CD8-positive, alpha-beta memory T cell (primary cell): ENCODE measurements at regions not wholly inside any gene's neighbourhood (a gene's known extent, or its start where the extent isn't known, plus 50 kb on each side); places are given as distances from the start of the nearest gene placed in this dataset.
A peak's percentile ranks its signal among the peaks of the same experiment; 100 is the strongest.
"Not testable (repeated sequence)": the region's sequence is repeated elsewhere in the genome, so short reads cannot be mapped to it uniquely, and the experiment has no call there.

Experiments used
- CTCF ChIA-PET: fragments of 350-600 bp; sonication (Branson Sonifier 250); formaldehyde crosslinking; loops from one replicate; lab custom pipeline; 2021; ENCODE audit warnings: antibody characterized with exemption; lab: Charles Lee
- POLR2A ChIA-PET: fragments of 350-600 bp; sonication (Branson Sonifier 250); formaldehyde crosslinking; loops from one replicate; lab custom pipeline; 2021; ENCODE audit warnings: antibody characterized with exemption; lab: Charles Lee
- DNase-seq, 5 donors: peaks; one replicate each; pipeline versions ENCODE4 v3.0.0 to v3.0.0-alpha.2; 2020 to 2022; ENCODE audit warnings: mixed read lengths in 1 of 5
- H3K27ac ChIP-seq: one replicate; pipeline ENCODE4 v1.7.0; 2013; ENCODE audit warnings: low read depth, mild to moderate bottlenecking, low read length, moderate library complexity
- H3K27me3 ChIP-seq: 2 replicates; pipeline ENCODE4 v1.7.0; 2013; ENCODE audit warnings: low read length, mild to moderate bottlenecking; ENCODE audit not compliant: insufficient read depth, poor library complexity, severe bottlenecking
- H3K36me3 ChIP-seq: 2 replicates; pipeline ENCODE4 v1.7.0; 2013; ENCODE audit warnings: mild to moderate bottlenecking, low read length, moderate library complexity; ENCODE audit not compliant: insufficient read depth
- H3K4me1 ChIP-seq: 2 replicates; pipeline ENCODE4 v1.7.0; 2013; ENCODE audit warnings: mild to moderate bottlenecking, low read length, moderate library complexity; ENCODE audit not compliant: insufficient read depth
- H3K4me3 ChIP-seq: 2 replicates; pipeline ENCODE4 v1.7.0; 2013; ENCODE audit warnings: mild to moderate bottlenecking, low read length
- H3K9me3 ChIP-seq: 2 replicates; pipeline ENCODE4 v1.7.0; 2013; ENCODE audit warnings: mild to moderate bottlenecking, low read length
- H3K27ac Mint-ChIP-seq, 8 donors: one replicate each; pipeline ENCODE4 v1.8.0; 2020 to 2021; ENCODE audit warnings: mixed read lengths in 8 of 8, mild to moderate bottlenecking in 6 of 8, inconsistent platforms in 3 of 8, moderate library complexity in 3 of 8
- H3K27me3 Mint-ChIP-seq, 2 donors: one replicate each; pipeline ENCODE4 v1.8.0; 2020 to 2021; ENCODE audit warnings: mixed read lengths in 2 of 2, mild to moderate bottlenecking in 1 of 2, moderate library complexity in 1 of 2
- H3K36me3 Mint-ChIP-seq, 3 donors: one replicate each; pipeline ENCODE4 v1.8.0; 2020 to 2021; ENCODE audit warnings: mixed read lengths in 3 of 3, inconsistent platforms in 1 of 3, mild to moderate bottlenecking in 1 of 3
- H3K4me1 Mint-ChIP-seq, 3 donors: one replicate each; pipeline ENCODE4 v1.8.0; 2020 to 2021; ENCODE audit warnings: mixed read lengths in 3 of 3, inconsistent platforms in 1 of 3, mild to moderate bottlenecking in 1 of 3
- H3K4me3 Mint-ChIP-seq, 7 donors: one replicate each; pipeline ENCODE4 v1.8.0; 2020 to 2021; ENCODE audit warnings: mixed read lengths in 7 of 7, mild to moderate bottlenecking in 6 of 7, moderate library complexity in 4 of 7, inconsistent platforms in 2 of 7
- H3K9me3 Mint-ChIP-seq, 5 donors: one replicate each; pipeline ENCODE4 v1.8.0; 2020 to 2022; ENCODE audit warnings: mixed read lengths in 5 of 5, mild to moderate bottlenecking in 3 of 5, moderate library complexity in 2 of 5, inconsistent platforms in 1 of 5

GRCh38 chr6:168842632-168843212 lies 401.7 kb downstream of the SMOC2 start:
- H3K36me3 ChIP-seq, H3K36me3 Mint-ChIP-seq, H3K9me3 ChIP-seq, POLR2A ChIA-PET, H3K27ac ChIP-seq, H3K4me3 Mint-ChIP-seq, H3K4me1 ChIP-seq, H3K4me3 ChIP-seq, H3K27me3 ChIP-seq, CTCF ChIA-PET, H3K4me1 Mint-ChIP-seq, DNase-seq: not testable (repeated sequence)
- Mint-ChIP-seq H3K27me3 (peaks cover 3 to 12% of the 10 kb centered on the region in 2 donors), H3K9me3 (peaks cover 0 to 11% (median 0%) of the 10 kb centered on the region in 5 donors), H3K27ac (peak overlapping the region in 1 of 8 donors; percentile 42)

DNA sequence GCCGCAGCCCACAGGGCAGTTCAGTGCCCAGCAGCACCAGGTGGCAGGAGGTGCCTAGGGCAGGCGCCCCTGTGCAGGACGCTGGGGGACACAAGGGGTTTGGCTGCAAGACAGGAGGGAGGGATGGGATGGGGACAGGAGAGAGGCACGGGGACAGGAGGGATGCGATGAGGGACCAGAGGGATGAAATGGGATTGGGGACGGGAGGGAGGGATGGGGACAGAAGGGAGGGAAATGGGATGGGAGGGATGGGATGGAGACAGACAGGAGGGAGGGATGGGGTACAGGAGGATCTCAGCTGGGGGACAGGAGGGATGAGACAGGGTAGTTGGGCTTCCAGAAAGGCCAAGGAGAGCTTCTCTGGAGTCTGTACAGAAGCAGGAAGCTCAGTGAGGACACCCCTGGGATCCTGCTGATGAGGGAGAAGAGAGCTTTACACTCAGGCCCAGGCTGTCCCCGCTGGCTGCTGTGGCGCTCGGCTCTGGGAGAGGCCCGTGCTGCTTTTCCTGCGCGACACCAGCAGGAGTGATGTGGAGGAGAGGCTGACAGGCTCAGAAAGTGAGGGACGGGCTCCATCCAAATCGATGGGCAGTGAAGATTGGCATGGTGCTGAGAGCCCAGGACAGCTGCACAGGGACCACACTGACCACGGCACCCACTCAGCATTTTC lies 400.8 kb downstream of the SMOC2 start:
- H3K27me3 ChIP-seq: no peaks in the 10 kb centered on the region
- H3K9me3 ChIP-seq: no peaks in the 10 kb centered on the region
- H3K27me3 Mint-ChIP-seq: peaks cover 6 to 17% of the 10 kb centered on the region in 2 donors
- POLR2A ChIA-PET: no interaction called here
- H3K27ac ChIP-seq: no peak overlapping the region
- H3K4me3 Mint-ChIP-seq: no peak overlapping the region
- H3K36me3 ChIP-seq: no peaks in the 10 kb centered on the region
- H3K36me3 Mint-ChIP-seq: no peaks in the 10 kb centered on the region
- H3K4me1 ChIP-seq: no peaks in the 10 kb centered on the region
- no peak overlapping the region for H3K4me3 ChIP-seq
- H3K4me1 Mint-ChIP-seq: no peaks in the 10 kb centered on the region
- no peak overlapping the region for H3K27ac Mint-ChIP-seq
- CTCF ChIA-PET: no interaction called here
- no peak for DNase-seq
- peaks cover 0 to 11% (median 0%) of the 10 kb centered on the region in 5 donors for H3K9me3 Mint-ChIP-seq

DNA sequence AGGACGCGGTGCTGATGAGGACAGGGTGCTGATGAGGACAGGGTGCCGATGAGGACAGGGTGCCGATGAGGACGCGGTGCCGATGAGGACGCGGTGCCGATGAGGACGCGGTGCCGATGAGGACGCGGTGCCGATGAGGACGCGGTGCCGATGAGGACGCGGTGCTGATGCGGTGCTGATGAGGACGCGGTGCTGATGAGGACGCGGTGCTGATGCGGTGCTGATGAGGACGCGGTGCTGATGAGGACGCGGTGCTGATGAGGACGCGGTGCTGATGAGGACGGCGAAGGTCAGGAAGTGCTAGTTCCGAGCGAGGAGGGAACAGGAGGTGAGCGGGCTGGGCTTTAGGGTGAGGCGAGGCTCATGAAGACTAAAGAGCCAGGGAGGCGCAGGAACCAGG lies 399.9 kb downstream of the SMOC2 start:
- H3K36me3 ChIP-seq, CTCF ChIA-PET, H3K4me3 ChIP-seq, H3K4me1 Mint-ChIP-seq, H3K27ac ChIP-seq, H3K4me3 Mint-ChIP-seq, H3K9me3 ChIP-seq, POLR2A ChIA-PET, H3K27me3 ChIP-seq, H3K27ac Mint-ChIP-seq, H3K4me1 ChIP-seq, H3K36me3 Mint-ChIP-seq: not testable (repeated sequence)
- Mint-ChIP-seq H3K9me3 (peaks cover 0 to 11% (median 0%) of the 10 kb centered on the region in 5 donors), H3K27me3 (peaks cover 6 to 23% of the 10 kb centered on the region in 2 donors)
- DNase-seq: peak in 1 of 5 donors; percentile 72

DNA sequence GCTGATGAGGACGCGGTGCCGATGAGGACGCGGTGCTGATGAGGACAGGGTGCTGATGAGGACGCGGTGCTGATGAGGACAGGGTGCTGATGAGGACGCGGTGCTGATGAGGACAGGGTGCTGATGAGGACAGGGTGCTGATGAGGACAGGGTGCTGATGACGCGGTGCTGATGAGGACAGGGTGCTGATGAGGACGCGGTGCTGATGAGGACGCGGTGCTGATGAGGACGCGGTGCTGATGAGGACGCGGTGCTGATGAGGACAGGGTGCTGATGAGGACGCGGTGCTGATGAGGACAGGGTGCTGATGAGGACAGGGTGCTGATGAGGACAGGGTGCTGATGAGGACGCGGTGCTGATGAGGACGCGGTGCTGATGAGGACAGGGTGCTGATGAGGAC lies 399.3 kb downstream of the SMOC2 start:
- H3K27ac Mint-ChIP-seq, H3K4me1 ChIP-seq, H3K4me1 Mint-ChIP-seq, H3K36me3 Mint-ChIP-seq, H3K4me3 ChIP-seq, H3K27me3 ChIP-seq, H3K36me3 ChIP-seq, H3K9me3 ChIP-seq, DNase-seq, CTCF ChIA-PET, H3K4me3 Mint-ChIP-seq, POLR2A ChIA-PET, H3K27ac ChIP-seq: not testable (repeated sequence)
- H3K9me3 Mint-ChIP-seq: peaks cover 0 to 11% (median 0%) of the 10 kb centered on the region in 5 donors
- peaks cover 6 to 26% of the 10 kb centered on the region in 2 donors for H3K27me3 Mint-ChIP-seq

GRCh38 chr6:168838037-168838399 lies 397.0 kb downstream of the SMOC2 start:
- Mint-ChIP-seq H3K36me3 (no peaks in the 10 kb centered on the region), H3K9me3 (peaks cover 0 to 11% (median 0%) of the 10 kb centered on the region in 5 donors), H3K27me3 (peaks cover 11 to 34% of the 10 kb centered on the region in 2 donors), H3K4me3 (no peak overlapping the region), H3K27ac (no peak overlapping the region), H3K4me1 (no peaks in the 10 kb centered on the region)
- CTCF ChIA-PET: no interaction called here
- Histone ChIP-seq H3K27me3 (no peaks in the 10 kb centered on the region), H3K9me3 (no peaks in the 10 kb centered on the region), H3K27ac (no peak overlapping the region), H3K4me3 (no peak overlapping the region), H3K4me1 (no peaks in the 10 kb centered on the region), H3K36me3 (no peaks in the 10 kb centered on the region)
- POLR2A ChIA-PET: no interaction called here
- DNase-seq: no peak

- H3K36me3 Mint-ChIP-seq: no peaks in the 10 kb centered on the region
- H3K4me3 ChIP-seq: no peak overlapping the region
- no peaks in the 10 kb centered on the region for H3K9me3 ChIP-seq
- no peak overlapping the region for H3K4me3 Mint-ChIP-seq
- H3K4me1 Mint-ChIP-seq: no peaks in the 10 kb centered on the region
- peaks cover 11 to 34% of the 10 kb centered on the region in 2 donors for H3K27me3 Mint-ChIP-seq
- no peak overlapping the region for H3K27ac ChIP-seq
- H3K27ac Mint-ChIP-seq: no peak overlapping the region
- peaks cover 0 to 11% (median 0%) of the 10 kb centered on the region in 5 donors for H3K9me3 Mint-ChIP-seq
- H3K36me3 ChIP-seq: no peaks in the 10 kb centered on the region
- H3K4me1 ChIP-seq: no peaks in the 10 kb centered on the region
- CTCF ChIA-PET: no interaction called here
- DNase-seq: no peak
- POLR2A ChIA-PET: no interaction called here
- H3K27me3 ChIP-seq: no peaks in the 10 kb centered on the region
Observed at GRCh38 chr6:168837254-168838036, 396.5 kb downstream of the SMOC2 start.

GRCh38 chr6:168835991-168836390 lies 395.0 kb downstream of the SMOC2 start:
- POLR2A ChIA-PET: no interaction called here
- H3K27ac Mint-ChIP-seq: no peak overlapping the region
- H3K9me3 Mint-ChIP-seq: peaks cover 0 to 9% (median 0%) of the 10 kb centered on the region in 5 donors

GRCh38 chr6:168834801-168835200 lies 393.8 kb downstream of the SMOC2 start:
- POLR2A ChIA-PET: no interaction called here
- no peaks in the 10 kb centered on the region for H3K4me1 Mint-ChIP-seq

More at GRCh38 chr6:168835991-168836390, 395.0 kb downstream of the SMOC2 start:
- no peaks in the 10 kb centered on the region for H3K4me1 Mint-ChIP-seq
- no peaks in the 10 kb centered on the region for H3K27me3 ChIP-seq
- H3K4me1 ChIP-seq: no peaks in the 10 kb centered on the region
- H3K9me3 ChIP-seq: no peaks in the 10 kb centered on the region
- no peak overlapping the region for H3K27ac ChIP-seq
- H3K27me3 Mint-ChIP-seq: peaks cover 11 to 34% of the 10 kb centered on the region in 2 donors
- CTCF ChIA-PET: no interaction called here
- H3K4me3 Mint-ChIP-seq: no peak overlapping the region
- H3K36me3 Mint-ChIP-seq: no peaks in the 10 kb centered on the region
- H3K36me3 ChIP-seq: no peaks in the 10 kb centered on the region
- no peak for DNase-seq
- no peak overlapping the region for H3K4me3 ChIP-seq

More at GRCh38 chr6:168834801-168835200, 393.8 kb downstream of the SMOC2 start:
- H3K4me3 Mint-ChIP-seq: no peak overlapping the region
- H3K9me3 ChIP-seq: no peaks in the 10 kb centered on the region
- H3K27ac Mint-ChIP-seq: no peak overlapping the region
- no peak for DNase-seq
- peaks cover 11 to 34% of the 10 kb centered on the region in 2 donors for H3K27me3 Mint-ChIP-seq
- H3K4me3 ChIP-seq: no peak overlapping the region
- no peak overlapping the region for H3K27ac ChIP-seq
- H3K36me3 ChIP-seq: no peaks in the 10 kb centered on the region
- no peaks in the 10 kb centered on the region for H3K4me1 ChIP-seq
- no peaks in the 10 kb centered on the region for H3K27me3 ChIP-seq
- CTCF ChIA-PET: no interaction called here
- no peaks in the 10 kb centered on the region for H3K36me3 Mint-ChIP-seq
- peaks cover 0 to 6% (median 0%) of the 10 kb centered on the region in 5 donors for H3K9me3 Mint-ChIP-seq
